ENCODE measurements at regions not wholly inside any gene's neighbourhood (a gene's known extent, or its start where the extent isn't known, plus 50 kb on each side); places are given as distances from the start of the nearest gene placed in this dataset.

GRCh38 chr1:243944429-243945160 lies 94.6 kb upstream of the AKT3 start:
- DNase-seq (ENCODE audit: low spot score), result no peak

GRCh38 chr1:243943671-243944428 lies 93.8 kb upstream of the AKT3 start:
- no peak for DNase-seq (ENCODE audit: low spot score)

DNA sequence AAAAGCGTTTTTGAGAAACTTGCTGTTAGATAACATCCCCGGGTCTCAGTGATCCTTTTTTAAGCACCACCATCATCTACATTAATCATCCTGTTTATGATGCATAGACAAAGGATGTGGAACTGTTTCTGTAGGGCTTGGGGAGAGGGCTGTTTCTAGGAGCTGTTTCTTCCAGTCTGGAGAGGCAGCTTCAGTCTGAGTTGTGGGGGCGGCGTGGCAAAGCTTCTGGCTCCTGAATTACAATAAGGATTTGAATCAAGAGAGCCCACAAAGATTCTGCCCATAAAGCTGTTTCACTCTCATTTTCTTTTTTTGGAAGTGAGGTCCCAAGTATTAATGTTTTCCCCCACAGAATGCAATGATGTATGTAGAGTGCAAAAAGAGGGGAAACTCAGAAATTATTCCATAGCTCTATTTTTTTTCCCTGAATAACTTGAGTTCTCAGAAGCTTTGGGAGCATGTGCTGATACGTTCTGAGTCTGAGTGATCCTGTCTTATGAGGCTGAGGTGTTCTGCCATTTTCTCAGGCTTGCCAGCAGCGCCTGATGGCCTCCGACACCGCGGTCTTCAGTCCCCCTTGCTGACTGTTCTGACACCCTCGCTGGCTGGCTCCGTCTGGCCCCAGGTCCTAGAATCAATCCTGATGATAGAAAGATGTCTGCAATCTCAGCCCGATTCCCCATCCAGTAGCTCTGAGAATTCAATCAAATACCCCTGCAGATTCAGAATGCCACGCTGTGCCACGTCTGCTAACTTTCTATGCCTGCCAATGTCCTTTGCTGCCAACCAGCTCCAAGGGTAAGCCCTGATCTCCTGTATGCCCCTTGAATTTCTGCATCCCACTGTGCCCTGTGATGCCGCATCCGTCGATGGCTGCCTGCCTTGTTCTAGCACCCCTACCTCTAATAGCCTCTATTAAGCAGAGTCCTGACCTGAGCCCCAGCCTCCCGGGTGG lies 92.4 kb upstream of the AKT3 start:
- DNase-seq (ENCODE audit: low spot score), result no peak

DNA sequence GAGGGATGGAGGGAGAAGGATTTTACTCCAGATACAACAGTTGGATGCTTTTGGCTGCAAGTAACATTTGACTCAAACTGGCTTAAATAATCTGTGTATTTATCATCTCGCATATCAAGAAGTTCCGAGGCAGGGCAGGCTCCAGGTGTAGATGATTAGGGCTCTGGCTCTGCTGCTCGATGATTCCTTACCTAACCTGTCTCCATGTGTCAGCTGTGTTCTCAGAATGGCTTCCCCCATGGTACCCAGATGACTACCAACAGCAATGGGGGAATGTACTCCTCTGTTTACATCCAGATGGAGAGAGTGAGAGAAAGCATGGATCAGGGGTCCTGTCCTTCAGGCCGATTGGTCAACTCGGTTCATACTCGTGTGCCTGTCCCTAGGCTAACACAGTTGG lies 90.4 kb upstream of the AKT3 start:
- no peak for DNase-seq (ENCODE audit: low spot score)

DNA sequence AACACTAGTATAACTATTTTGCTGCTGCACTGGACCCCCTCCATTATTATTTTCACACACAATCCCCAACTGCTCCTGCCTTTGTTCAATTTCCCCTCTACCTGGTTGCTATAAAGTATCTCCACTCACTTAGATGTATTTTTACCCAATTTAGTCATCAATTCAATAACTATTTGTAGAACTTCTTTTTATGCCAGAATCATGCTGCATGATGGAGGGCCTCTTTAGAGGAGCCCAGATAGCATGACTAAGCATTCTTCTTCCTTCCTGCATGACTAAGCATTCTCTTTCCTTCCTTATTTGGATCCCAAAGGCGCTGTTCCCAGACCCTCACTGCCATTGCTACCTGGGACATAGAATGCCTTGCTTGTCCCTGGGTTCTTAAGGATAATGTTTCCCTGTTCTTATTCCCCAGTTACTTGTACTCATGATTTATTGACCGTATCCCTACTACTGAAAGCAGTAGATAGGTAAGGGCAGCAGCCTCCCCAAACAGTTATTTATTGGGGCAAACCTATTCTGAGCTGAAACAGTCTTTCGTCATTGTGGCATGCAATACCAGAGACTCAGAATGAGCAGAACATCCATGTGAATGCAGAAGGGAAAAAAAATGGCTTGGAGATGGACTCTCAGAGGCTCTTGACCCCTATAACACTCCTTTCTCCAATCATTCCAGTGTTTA lies 89.3 kb upstream of the AKT3 start:
- no peak for DNase-seq (ENCODE audit: low spot score)

DNA sequence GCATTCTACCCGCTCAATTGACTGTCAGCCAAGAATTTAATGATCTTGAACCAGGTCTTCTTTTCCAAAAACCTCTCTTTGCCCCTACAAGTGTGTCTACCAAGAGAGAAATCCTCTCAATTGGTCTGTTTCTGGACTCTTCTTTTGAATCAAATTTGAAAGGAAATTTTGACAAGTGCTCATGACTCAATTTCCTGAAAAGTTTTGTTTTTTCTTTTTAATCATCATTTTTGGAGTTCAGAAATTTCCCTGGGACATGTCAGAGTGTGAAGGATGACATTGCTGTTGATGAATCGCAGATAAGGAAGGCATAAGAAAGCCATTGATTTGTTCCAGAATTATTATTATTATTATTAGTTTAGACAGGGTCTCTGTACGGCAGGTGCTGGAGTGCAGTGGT lies 88.2 kb upstream of the AKT3 start:
- no peak for DNase-seq (ENCODE audit: low spot score)

GRCh38 chr1:243933495-243933894 lies 83.5 kb upstream of the AKT3 start:
- DNase-seq (ENCODE audit: low spot score), result no peak

DNA sequence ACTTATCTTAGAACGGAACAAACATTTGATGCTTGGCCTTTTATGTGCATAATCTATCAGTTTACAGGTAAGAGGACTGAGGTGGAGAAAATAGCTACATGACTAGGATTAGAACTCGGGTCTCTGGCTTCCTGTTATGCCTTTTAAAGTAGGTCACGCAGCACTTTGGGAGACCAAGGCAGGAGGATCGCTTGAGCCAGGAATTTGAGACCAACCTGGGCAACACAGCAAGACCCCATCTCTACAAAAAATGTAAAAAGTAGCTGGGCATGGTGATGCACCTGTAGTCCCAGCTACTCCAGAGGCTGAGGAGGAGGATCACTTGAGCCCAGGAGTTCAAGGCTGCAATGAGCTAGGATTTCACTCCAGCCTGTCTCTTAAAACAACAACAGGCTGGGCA lies 81.9 kb upstream of the AKT3 start:
- DNase-seq (ENCODE audit: low spot score), result no peak

DNA sequence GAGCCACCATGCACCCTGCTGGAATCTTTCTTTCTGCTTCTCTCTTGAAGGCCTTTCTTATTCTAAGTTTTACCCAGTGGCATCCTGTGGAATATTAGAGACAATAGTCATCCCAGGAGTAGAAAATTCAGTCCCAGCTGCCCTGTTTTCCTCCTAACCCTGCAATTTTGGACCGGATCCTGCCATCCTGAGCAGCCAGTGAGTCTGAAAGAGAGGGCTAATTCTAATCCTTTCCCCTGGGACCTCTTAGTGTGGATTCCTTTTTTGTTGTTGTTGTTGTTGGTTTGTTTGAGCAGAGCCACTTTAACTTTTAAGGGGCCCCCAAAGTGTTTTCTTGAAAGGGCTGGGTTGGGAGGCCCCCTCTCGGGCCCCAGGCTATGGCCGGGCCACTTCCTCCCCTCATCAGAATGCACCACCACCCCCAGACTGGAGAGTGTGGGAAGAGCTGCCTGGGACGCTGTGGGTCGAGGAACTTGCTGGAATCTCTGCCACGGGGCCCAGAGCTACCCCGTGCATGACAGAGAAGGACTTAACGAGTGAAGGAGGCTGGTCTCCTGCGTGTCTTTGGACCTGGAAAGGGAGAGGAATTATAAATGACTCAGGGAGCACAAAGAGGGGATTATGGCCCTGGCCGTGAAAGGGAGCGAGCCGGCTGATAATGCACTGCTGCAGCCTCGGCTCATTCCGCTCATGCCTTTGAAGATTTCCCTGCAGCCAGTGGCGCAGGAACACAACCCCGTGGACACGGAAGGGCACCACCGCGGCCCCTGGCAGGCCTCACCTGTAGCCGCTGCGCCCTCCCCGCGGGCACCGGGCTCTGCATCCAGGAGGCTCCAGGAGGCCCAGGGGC lies 81.0 kb upstream of the AKT3 start:
- DNase-seq (ENCODE audit: low spot score), result no peak

- no peak for DNase-seq (ENCODE audit: low spot score)
Measured at GRCh38 chr1:243927381-243927780, 77.3 kb upstream of the AKT3 start.

GRCh38 chr1:243926803-243927245 lies 76.8 kb upstream of the AKT3 start:
- DNase-seq (ENCODE audit: low spot score), result no peak

GRCh38 chr1:243926299-243926698 lies 76.3 kb upstream of the AKT3 start:
- DNase-seq (ENCODE audit: low spot score), result no peak

DNA sequence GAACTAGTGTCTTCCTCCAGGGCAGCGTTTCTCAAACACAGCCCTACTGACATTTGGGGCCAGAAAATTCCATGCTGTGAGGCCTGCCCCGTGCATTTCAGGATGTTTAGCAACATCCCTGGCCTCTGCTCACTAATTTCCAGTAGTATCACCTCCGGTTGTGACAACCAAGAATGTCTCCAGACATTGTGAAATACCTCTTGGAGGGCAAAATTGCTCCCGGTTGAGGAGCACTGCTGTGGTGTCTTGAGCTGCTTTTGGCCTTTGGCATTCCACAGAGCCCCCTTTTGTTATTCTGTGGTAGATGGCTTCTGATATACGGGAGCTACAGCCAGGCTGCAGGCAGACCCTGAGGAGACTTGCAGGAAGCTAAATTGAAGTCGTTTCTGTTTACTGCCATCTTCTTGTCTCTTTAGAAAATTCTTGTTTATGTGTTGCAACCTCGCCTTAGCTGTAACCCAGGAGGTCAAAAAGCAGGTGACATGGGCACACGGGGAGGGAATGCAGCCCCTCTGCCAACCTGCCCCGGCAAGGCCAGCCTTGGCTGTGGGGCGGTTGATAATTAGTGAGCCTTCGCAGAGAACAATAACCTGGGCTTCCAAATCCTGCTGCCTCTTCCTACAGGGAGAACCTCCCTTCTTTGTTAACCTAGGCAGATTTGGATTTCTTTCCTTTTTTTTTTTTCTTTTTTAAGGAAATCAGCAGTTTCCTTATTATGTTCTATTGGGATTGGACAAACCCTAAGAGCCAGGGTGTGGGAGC lies 74.7 kb upstream of the AKT3 start:
- DNase-seq (ENCODE audit: low spot score), result no peak

DNA sequence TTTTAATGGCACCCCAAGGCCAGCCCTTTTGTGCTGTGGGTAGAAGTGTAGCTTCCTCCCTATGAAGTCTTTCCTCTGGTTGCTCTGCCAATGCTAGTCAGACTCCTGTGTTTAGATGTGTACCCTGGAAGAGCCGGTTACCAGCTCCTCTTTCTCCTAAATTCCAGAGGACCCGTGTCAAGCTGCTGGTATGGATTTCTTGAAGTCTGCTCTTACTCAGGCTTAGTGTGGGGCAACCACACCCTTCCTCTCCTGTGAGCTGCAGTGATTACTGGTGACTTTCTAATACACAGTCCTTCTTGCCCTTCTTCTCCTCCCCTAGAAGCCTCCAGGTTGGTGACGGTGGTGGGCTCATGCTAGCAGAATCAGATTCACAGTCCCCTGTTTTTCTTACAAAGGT lies 74.1 kb upstream of the AKT3 start:
- DNase-seq (ENCODE audit: low spot score), result no peak

DNA sequence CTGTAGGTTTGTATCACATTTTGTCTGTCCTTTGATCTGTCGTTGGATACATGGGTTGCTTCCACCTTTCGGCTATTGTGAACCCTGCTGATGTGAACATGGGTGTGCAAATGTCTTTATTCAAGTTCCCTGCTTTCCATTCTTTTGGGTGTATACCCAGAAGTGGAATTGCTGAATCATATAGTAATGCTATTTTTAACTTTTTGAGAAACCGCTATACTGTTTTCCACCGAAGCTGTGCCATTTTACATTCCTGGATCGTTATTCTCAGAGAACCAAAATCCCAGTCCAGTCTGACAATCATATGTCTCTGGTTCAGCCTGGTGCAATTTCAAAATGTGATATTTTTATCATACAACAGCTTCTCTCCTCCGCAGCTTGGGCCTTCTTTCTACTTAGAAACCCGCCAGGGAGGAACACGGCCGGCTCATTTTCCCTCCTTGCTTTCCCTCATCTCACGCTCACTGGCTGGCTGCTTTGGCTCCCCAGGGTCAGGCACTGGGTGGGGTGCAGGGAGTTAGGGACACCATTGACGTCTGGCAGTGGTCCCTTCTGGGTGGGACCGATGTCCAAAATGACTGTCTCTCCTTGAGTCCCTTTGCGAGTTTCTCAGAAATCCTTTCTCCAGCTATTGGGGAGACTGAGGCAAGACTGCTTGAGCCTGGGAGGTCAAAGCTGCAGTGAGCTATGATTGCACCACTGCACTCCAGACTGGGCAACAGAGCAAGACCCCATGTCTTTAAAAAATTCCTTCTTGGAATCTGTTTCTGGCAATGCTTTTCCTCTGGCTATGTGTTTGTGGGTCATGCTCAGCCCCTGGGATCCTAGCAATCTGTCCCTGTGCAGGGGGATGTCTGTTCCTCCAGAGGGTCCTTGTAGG lies 73.5 kb upstream of the AKT3 start:
- no peak for DNase-seq (ENCODE audit: low spot score)

GRCh38 chr1:243921111-243921510 lies 71.1 kb upstream of the AKT3 start:
- DNase-seq (ENCODE audit: low spot score), result no peak

DNA sequence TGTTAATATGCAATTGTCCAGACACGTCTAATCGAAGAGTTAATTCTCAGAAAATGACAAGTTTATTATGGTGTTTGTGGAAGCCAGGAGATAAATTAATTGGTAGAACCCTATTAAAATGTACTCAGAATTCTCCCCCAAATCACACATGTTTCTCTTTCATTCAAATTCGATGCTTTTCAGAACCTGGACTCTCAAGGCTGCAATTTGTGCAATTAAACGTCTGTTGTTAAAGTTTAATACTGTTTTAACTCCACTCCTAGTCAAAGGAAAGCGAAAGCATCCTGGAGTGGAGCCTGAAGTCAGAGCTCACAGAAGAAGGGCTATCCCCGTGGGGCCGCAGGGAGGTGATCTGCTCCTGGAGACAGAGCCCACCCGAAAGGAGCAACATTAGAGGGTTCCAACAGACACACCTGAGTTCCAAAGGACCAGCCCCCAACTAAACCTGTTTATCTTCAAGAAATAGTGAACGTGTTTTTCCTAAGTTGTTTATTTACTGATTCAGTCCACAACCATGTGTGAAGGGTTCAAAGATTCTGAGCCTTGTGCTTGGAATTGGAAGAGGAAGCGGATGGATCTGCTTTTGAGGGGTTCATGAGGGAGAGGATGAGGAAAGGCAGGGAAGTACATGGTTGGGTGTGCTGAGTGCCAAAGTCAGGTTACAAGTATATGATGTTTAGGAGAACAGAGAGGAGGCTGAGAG lies 68.0 kb upstream of the AKT3 start:
- DNase-seq (ENCODE audit: low spot score), result no peak

GRCh38 chr1:243917177-243917862 lies 67.3 kb upstream of the AKT3 start:
- DNase-seq (ENCODE audit: low spot score), result peak; percentile 62
